ENCODE measurements at regions not wholly inside any gene's neighbourhood (a gene's known extent, or its start where the extent isn't known, plus 50 kb on each side); places are given as distances from the start of the nearest gene placed in this dataset.

- no peak overlapping the region for H2BK15ac ChIP-seq (ENCODE audit: low read length)
- H3K4me2 ChIP-seq (ENCODE audit: insufficient read depth in 1 of 2, low read depth in 2 of 2, low read length in 2 of 2), result no peak overlapping the region
- ChIA-PET CTCF (ENCODE audit: partially characterized antibody) (interaction anchor here (0.5 to 2.2 kb wide), 25 partner anchors 10 to 1470 kb away, joined by 3 to 13 read pairs (median 3); no protein-coding TSS in a partner anchor), POLR2A (ENCODE audit: partially characterized antibody) (no interaction called here)
- no peak overlapping the region for H3K27ac ChIP-seq (ENCODE audit: low read depth, low read length)
- H3K9me3 ChIP-seq (ENCODE audit: insufficient read depth in 2 of 2, low read depth in 1 of 2, low read length in 1 of 2), result no peaks in the 10 kb centered on the region
- H3K79me2 ChIP-seq (ENCODE audit: control insufficient read depth in 1 of 2, insufficient read depth in 2 of 2, low read length in 2 of 2), result no peaks in the 10 kb centered on the region
- FAIRE-seq, result no peak
- no peak overlapping the region for H4K8ac ChIP-seq (ENCODE audit: extremely low read depth, insufficient read depth, low read length)
- no peaks in the 10 kb centered on the region for H4K20me1 ChIP-seq (replicated peaks in 1 of 2; ENCODE audit: control insufficient read depth in 1 of 2, insufficient read depth in 2 of 2, low read length in 2 of 2)
- WGBS, 2 experiments (ENCODE audit: extremely low coverage in 1 of 2, insufficient coverage in 1 of 2, insufficient read length in 1 of 2, insufficient replicate concordance in 2 of 2, low coverage in 1 of 2, low lambda C conversion rate in 2 of 2, missing lambda C conversion rate in 1 of 2), result 94% methylated on average over 4 of the region's 4 CpGs; no CpG with 5 or more reads in 1 of the 2 experiments
- TF ChIP-seq CREB1 (IDR thresholded peaks at IDR 0.05), result no peak
- TF ChIP-seq TBP (IDR thresholded peaks at IDR 0.05; ENCODE audit: low read depth, low read length), result no peak
- TF ChIP-seq ZNF274 (IDR thresholded peaks at IDR 0.05; ENCODE audit: borderline replicate concordance, extremely low read depth, low read length), result no peak
- TF ChIP-seq TCF12 (IDR thresholded peaks at IDR 0.05; ENCODE audit: low read depth, low read length), result no peak
- no peak for TF ChIP-seq EGR1 (IDR thresholded peaks at IDR 0.05; ENCODE audit: borderline replicate concordance, low read depth, low read length)
- TF ChIP-seq JUN (IDR thresholded peaks at IDR 0.05; ENCODE audit: low read depth, low read length), result no peak
- no peak for TF ChIP-seq USF2 (IDR thresholded peaks at IDR 0.05; ENCODE audit: low read length)
- TF ChIP-seq, protein P1, sequence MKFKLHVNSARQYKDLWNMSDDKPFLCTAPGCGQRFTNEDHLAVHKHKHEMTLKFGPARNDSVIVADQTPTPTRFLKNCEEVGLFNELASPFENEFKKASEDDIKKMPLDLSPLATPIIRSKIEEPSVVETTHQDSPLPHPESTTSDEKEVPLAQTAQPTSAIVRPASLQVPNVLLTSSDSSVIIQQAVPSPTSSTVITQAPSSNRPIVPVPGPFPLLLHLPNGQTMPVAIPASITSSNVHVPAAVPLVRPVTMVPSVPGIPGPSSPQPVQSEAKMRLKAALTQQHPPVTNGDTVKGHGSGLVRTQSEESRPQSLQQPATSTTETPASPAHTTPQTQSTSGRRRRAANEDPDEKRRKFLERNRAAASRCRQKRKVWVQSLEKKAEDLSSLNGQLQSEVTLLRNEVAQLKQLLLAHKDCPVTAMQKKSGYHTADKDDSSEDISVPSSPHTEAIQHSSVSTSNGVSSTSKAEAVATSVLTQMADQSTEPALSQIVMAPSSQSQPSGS (IDR thresholded peaks at IDR 0.05; ENCODE audit: low read length), result no peak
- TF ChIP-seq RFX5 (IDR thresholded peaks at IDR 0.05; ENCODE audit: borderline replicate concordance, low read depth, low read length), result no peak
- no peak for TF ChIP-seq SIX5 (IDR thresholded peaks at IDR 0.05; ENCODE audit: low read depth, low read length)
- no peak overlapping the region for H3K4ac ChIP-seq (replicated peaks; ENCODE audit: insufficient read length, low read depth, low read length)
- no peak overlapping the region for H2BK20ac ChIP-seq (ENCODE audit: low read length)
- no peak overlapping the region for H3K18ac ChIP-seq (ENCODE audit: extremely low read depth, low read length)
- peaks cover 0 to 3% (median 0%) of the 10 kb centered on the region in 4 experiments; a peak in 1 of 7 replicates for H3K4me1 ChIP-seq (replicated peaks in 1 of 4; ENCODE audit: control insufficient read depth in 3 of 4, insufficient read depth in 4 of 4, low read length in 3 of 4)
- no peaks in the 10 kb centered on the region for H3K27me3 ChIP-seq (replicated peaks in 1 of 4; ENCODE audit: control insufficient read depth in 3 of 4, extremely low read depth in 1 of 4, insufficient read depth in 3 of 4, low read length in 3 of 4)
- H2BK12ac ChIP-seq (ENCODE audit: low read depth, low read length), result no peak overlapping the region
- H2AK5ac ChIP-seq (ENCODE audit: low read depth, low read length), result no peak overlapping the region
- H3K9ac ChIP-seq (replicated peaks in 1 of 4; ENCODE audit: extremely low read depth in 1 of 4, low read depth in 3 of 4, low read length in 3 of 4), result no peak overlapping the region
- no peak overlapping the region for H3K14ac ChIP-seq (ENCODE audit: insufficient read length)
- H3K23me2 ChIP-seq (ENCODE audit: low read depth, low read length), result no peaks in the 10 kb centered on the region
- H3K79me1 ChIP-seq (ENCODE audit: low read depth, low read length), result no peaks in the 10 kb centered on the region
- H3K4me3 ChIP-seq (ENCODE audit: extremely low read depth in 1 of 4, insufficient read depth in 2 of 4, low read depth in 3 of 4, low read length in 4 of 4), result no peak overlapping the region
- no peak overlapping the region for H2AFZ ChIP-seq (ENCODE audit: low read length)
- H2BK120ac ChIP-seq (replicated peaks; ENCODE audit: low read depth, low read length), result no peak overlapping the region
- no peak overlapping the region for H3K23ac ChIP-seq (ENCODE audit: insufficient read length)
- H3K56ac ChIP-seq (replicated peaks; ENCODE audit: insufficient read length, low read depth, low read length), result no peak overlapping the region
- H4K91ac ChIP-seq (replicated peaks; ENCODE audit: insufficient read length, low read length), result no peak overlapping the region
- no peak overlapping the region for H2BK5ac ChIP-seq (ENCODE audit: low read depth, low read length)
- no peak overlapping the region for H4K5ac ChIP-seq (ENCODE audit: insufficient read length, low read depth, low read length)
- no peaks in the 10 kb centered on the region for H3K36me3 ChIP-seq (ENCODE audit: control insufficient read depth in 2 of 4, insufficient read depth in 4 of 4, low read length in 3 of 4)
- no peak for DNase-seq (ENCODE audit: low read depth in 1 of 2, low spot score in 2 of 2)
These were observed 815.3 kb downstream of the TUSC7 start for GRCh38 chr3:117524890-117525289.
